Stimulated activated CD4-positive, alpha-beta T cell treated with anti-CD3 and anti-CD28 coated beads, TNF-alpha, amount 100 ng/mL, for 4 hours (primary cell): ENCODE measurements at regions not wholly inside any gene's neighbourhood (a gene's known extent, or its start where the extent isn't known, plus 50 kb on each side); places are given as distances from the start of the nearest gene placed in this dataset.

ENCODE experiments used
- DNase-seq, 3 experiments: peaks; one replicate each; pipeline ENCODE4 v3.0.0-alpha.2; 2020; ENCODE audit warnings: low read depth in 3 of 3

DNA sequence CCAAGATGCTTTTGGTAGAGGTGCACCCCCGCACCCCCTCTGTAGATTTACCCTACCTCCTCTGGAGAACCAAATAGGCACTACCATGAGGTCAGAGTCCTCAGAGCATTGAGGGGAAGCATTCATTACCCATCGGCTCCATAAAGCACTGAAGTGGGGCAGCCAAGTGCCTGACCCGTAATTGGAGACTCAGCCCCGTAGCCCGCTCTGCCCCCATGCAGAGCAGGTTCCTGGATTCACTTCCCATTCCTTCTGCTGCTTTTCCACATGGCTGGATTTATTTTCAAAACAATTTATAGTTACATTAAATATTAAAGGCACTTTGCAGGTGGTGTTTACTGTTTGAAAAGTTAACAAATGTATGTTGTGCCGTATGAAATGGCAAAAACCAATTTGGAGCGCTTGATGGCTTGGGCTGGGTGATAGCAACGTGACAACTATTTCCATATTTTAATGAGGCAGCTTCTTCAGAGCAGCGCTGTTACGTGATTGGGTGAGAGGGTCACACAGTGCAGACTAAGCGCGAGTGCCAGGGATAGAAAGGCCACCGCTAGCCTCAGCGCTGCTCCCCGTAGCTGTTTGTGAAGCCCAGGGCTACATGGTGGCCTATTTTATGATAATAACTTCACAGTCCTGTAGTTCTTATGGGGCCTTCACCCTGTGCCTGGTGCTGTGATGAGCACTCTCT lies 373.8 kb upstream of the PROK2 start:
- DNase-seq = no peak

DNA sequence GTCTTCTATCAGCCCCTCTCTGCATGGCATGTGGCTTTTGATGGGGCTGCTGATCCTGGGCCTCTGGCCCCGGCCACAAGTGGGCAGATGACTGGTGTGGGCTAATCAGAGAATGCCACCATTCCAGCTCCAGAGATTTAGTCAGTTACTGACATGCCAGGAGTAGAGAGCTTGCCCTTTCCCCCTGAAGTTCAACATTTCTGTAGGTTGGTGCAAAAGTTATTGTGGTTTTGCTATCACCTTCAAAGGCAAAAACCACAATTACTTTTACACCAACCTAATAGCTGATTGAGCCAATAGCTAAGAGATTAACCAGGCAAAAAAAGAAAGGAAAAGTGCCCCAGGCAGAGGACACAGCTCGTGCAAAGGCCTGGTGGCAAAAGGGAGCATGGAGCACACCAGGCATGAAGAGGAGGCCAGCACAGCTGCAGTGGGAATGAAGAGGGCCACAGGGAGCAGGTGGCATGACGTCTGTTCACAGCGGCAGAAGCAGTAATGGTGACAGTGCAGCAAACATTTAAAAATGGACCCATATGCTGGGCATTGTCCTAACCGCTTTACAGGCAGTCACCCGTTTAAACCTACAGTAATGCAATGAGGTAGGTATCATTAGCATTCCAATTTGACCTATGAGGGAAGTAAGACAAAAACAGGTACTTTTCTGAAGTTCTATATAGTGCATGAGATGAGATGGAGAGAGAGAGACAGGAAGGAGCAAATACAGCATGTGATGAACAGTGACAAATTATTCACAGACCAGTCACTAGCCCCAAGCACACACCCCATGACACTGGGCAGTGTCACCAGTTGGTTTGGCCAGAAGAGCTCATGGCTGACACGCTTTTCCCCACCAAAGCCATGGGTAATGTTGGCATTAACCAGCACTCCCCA lies 373.0 kb upstream of the PROK2 start:
- no peak for DNase-seq

DNA sequence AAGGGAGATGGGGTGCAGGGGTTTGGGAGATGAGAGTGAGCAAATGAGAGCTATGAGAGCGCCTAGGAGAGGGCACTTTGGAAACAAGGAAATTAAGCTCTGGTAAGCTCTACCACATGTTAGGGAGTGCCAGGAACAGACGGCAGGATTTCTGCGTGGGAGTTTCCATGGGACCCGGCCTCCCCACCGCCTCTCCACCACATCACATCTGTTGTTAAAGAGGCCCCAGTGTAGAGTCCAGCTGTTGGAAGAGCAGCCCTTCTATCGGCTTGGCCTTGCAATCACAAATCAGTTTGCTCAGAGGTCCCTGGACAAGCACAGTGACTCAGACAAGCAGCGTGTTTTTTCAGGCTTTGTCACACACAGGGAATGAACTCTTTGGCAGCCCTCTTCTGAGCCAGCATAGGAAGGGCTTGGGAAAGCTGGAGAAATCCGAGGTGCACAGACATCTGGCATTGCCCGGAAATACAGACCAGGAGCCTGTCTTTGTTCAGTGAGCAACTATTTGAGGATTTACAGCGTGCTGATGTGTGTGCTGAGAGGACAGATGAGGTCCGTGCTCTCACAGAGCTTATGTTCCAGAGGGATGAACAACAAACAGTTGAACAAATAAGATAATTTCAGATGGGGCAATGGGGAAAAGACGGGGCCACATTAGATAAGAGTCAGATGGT lies 370.6 kb upstream of the PROK2 start:
- DNase-seq = no peak

DNA sequence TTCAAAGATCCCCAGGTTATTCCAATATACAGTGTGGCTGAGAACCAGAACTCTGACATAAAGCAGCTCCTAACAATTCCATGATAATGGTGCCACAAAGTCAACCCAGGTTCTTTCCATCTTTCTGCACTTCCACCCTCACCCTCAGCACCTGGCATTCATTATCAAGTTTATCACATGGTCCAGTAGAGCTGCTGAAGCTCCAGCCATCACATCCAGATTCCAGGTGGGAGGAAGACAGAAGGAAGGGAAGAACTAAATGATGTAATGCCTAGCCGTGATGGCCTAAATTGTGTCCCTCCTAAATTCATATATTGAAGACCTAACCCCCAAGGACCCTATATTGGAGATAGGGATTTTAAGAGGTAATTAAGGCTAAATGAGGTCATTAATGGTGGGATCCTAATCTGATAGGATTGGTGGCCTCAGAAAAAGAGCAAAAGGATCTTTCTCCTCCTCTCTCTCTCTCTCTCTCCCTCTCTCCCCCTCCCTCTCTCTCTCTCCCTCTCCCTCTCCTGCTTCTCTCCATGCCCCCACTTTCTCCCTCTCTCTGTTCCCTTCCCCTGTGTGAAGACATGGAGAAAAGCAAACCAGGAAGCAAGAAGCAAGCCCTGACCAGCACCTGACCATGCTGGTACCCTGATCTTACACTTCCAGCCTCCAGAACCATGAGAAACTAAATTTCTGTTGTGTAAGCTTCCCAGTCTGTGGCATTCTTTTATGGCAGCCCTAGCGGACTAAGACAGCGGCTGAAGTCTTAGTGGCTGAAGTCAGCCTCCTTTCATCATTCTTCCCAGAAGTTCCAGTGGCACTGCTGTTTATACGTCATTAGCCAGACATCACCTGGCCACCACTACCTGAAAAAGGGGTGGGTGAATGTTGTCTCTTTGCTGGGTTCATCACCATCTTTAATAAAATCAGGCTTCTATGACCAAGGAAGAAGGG lies 369.7 kb upstream of the PROK2 start:
- DNase-seq = no peak

DNA sequence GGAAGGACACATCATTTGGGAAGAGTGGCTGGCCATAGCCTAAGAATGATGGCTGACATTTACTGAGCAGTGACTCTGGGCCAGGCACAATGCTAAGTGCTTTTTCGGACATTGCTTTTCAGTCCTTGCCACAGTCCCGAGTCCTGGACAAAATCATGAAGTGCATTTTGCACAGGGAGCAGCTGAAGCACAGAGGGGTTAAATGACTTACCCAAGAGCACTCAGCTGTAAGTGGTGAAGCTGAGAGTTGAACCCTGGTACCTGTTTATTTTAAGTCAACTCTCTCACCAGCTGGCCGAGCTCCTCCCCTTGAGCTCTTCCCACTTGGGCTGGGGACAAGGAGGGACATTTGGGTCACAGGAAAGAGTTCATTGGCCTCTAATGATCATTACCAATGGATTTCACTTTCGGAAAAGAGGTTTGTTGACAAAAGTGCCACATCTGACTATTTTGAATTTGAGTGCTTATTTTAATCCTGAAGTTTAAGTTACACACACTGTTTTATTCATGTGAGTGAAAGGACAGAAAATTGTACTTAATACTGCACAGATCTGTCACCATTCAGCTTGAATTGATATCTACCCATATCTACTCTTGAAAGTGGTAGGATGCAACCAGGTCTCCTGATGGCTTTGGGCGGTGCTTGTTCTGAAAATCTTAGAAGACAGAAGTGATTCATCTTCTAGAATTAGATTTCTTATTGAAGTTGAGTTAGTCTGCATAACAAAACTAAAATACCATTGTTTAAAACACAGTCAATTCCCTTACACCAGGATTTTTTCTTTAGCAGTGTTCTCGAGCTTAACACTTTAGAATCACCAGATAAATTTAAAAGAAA lies 368.7 kb upstream of the PROK2 start:
- no peak for DNase-seq

DNA sequence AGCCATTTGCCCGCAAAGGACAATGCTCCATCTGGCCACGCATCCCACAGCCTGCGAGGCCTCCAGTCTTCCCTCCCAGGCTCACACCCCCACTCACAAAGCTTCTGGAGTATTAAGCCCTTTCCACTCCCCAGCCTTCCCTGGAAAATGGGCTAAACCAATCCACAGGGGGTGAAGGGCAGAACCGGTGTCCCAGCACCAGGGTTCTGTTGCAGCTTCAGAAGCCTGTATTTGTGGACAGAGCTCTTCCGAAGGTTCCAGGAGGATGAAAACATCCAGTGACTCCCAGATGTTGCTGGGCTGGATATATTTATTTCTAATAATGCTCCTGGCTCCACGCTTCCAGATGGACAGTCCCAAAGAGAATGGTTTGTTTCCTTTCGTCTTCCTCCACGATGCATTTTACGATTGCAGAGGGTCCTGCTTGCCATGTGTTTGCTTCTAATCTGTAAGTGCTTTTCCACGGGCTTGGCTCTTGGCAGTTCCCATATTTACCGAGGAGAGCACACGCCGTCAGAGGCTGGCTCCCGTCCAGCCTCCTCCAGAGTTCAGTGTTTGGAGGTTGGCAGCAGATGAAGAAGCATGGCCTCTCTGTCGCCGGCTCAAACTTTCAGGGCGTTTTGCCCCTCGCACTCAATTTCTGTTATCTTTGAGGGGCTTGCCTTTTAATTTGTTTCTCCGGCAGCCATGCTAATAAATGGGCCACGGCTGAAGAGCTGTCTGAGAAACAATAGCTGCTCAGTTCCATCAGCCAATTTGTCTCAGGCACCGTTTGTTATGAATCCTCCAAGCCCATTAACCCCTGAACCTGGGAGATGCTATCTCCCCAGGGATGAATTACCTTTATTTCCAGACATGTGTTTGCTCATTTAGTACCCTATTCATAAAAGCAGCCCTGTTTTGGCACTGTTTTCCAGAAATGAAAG lies 367.9 kb upstream of the PROK2 start:
- no peak for DNase-seq

DNA sequence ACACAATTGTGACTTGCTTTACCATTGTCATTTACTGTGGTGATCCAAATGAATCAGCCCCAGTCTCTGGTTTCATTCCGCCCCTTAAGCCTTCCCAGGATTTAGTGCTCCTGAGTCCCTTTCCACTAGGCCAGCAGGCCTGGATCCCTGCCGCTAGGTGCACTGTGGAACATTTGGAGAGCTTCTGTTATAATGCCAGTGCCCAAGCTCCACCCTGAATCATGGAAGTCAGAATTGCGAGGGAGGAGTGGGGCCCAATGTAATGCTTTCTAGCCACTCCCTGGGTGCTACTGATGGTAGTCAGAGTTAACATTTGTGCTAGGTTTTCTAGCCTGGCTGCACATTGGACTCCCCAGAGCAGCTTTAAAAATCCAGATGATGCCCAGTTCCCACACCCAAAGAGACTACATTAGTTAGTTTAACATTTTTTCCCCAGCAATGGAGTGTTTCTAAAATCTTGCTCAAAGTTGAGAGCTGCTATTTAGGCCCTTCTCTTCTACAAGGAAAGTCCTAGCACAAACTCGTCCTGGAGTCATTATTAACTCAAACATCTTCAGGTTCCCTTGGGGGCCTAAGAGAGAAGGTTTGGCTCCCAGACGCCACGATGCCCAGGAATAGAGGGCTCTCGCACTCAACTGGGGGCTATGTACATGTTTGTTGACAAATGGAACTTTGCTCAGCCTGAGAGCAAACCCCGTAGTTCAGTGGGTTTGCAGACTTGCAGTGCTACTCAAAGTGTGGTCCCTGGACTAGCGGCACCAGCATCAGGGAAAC lies 366.7 kb upstream of the PROK2 start:
- no peak for DNase-seq

DNA sequence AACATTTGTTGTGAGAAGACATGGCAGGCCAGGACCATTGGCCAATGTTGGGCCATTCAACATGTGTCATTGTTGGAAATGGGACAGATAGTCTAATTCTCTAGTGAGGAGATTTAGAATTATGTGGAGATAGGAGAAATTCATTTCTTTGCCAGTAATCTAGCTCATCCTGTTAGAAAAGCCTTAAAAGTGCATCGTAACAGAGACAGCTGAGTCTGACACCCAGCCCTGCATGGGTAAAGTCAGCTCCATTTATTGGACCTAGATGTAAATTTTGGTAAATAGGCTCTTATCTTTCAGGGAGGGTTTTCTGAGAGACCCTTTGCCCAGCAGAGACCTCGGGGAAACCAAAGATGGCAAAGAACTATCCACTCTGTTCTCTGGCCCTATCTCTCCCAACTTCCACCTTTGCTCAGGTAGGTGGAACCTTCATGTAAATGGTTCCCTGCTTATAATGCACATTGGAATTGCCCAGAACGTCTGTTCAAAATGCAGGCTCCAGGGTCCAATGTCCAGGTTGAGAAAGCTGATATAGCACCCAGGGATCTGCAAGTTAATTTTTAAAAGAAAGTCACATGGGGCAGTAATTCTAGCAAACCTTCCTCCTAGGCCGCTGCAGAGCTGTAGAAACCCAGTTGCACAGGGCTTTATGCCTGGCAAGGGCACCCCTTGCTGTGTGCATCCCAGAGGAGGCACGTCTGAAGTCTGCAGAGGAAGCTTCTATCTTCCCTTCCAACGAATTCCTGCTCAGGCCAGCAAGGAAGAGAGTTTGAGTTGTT lies 365.9 kb upstream of the PROK2 start:
- DNase-seq = no peak

DNA sequence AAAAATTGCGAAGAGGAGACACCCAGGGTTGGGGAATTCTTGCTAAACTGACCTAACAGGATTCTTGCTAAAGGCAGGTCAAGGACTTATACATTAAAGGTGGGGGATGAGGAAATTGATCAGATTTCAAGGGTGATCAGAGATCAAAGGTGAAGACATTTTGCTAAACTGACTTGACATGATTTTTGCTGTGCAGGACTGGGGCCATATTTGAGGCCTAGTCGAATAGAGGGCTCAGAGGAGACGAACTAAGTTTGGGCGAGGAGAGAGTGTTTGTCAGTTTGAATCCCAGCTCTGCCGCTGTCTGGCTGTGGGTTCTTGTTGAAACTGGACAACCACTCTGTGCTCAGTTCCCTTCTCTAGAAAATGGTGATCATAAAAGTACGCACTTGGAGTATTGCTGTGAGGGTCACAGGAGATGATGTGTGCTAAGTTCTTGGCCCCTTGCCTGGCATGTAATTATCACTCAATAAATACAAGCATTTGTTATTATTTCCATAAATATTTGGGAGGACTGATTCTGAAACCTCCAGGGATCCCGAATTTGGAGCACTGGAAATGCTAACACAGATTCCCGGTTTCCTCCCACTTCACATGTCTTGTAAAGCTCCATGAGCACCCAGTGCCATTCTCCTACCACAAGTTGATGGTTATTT lies 364.8 kb upstream of the PROK2 start:
- DNase-seq = no peak

DNA sequence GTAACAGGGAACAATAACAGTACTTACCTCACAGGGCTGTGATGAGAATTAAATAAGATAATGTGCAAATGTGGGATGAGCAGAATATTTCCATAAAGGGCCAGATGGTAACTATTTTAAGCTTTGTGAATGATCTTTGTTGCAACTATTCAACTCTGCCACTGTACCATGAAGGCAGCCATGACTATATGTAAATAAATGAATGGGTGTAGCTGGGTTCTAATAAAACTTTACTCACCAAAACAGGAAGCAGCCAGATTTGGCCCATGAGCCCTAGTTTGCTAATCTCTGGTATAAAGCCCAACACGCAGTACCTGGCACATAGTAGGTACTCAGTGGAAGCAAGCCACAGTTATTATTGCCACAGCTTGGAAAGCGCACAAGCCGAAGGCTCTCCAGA lies 362.7 kb upstream of the PROK2 start:
- no peak for DNase-seq

DNA sequence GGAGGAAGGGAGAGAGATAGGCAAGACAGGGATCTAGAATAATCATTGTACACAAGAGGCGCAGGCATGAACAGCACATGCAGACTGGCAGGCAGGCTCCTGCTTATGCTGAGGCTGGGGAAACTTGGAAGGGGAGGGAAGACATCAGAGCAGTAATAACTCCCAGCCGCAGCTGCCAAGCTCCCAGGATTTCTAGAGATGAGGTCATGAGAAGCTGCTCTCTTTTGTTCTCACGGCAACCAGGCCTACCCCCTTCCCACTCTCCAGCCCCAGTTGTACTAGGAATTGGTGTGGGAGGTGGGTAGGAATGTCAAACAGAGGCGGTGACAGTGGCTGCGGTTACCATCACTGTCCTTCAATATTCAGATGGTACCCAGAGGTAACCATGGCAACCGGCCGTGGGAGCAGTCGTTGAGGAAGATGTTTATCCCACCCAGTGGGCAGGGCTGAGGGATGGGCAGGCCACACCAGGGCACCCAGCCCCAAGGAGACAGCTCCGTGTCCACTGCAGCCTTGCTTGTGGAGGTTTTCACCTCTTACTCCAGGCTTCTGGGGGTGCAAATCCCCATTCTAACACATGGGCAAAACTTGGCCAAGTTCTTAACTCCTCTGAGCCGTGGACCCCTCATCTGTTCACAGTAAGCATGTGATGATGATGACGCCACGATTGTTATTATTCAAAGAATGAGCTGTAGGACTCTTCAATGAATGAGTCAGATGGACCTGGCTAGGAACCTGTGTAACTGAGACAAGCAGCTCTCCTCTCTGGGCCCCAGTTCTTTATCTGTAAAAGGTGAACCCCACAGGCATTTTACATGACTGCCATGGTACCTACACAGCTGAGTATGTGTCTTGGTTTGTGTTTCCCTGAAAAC lies 360.8 kb upstream of the PROK2 start:
- no peak for DNase-seq

DNA sequence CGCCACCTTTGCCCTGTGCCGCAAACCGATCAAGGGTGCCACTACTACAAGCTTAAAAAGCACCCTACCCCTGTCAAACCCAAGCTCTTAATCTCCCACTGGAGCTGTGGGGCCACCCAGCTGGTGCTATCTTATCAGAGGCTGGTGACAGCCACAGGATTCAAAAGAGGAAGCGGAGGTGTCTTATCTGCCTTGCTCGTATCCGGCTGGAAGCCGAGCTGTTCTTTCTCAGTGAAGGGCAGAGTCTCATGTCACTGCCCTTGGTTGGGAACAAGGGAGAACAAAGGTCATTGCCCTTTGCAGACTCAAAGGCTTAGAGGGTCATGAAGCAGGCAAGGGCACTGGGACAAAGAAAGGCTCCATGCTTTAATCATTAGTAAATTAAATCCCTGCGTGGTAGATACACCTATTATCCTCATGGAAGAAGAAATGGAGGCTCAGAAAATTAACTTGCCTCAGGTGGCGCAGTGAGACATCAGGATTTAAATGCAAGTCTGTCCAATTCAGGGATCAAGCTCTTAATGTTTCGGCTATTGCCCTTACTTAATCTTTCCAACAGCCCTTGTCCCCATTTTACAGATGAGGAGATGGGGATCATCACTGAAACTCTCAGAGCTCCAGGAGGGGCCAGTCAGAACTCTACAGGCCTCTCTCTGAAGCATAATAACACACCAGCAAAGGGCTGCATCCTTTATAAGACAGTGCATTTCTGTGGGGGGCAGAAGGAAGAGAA lies 360.0 kb upstream of the PROK2 start:
- no peak for DNase-seq

DNA sequence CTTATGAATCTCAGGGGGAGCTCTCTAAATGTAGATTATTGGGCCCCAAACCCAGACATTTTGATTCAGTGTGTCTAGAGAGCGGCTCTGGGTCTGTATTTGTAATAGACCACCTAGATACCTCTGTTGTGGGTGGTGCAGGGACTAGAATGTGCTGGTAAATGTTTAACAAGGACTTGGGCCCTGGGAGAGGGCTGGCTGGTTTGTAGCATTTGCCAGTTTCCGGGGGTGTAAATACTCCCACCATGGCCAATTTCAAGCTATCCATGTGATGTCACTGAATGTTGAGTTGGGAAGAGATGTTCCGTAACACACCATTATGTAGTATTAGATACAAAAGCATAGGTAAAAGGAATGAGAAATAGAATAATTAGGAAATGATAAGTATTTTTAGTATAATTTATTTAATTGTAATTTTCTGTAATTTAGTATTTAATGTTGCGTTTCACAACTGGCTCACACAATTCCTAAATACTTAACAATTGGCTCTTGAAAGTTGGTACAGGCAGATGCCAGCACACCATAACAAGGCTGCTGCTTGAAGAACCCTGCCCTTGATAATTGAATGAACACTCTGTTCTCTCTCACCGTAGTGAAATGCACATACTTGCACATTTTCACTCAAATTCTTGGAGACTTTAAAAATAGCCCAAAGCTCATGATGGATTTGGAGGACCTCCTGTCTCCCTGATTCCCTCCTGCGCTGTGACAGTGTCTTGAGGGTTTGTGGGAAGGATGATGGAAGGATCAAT lies 359.2 kb upstream of the PROK2 start:
- no peak for DNase-seq

DNA sequence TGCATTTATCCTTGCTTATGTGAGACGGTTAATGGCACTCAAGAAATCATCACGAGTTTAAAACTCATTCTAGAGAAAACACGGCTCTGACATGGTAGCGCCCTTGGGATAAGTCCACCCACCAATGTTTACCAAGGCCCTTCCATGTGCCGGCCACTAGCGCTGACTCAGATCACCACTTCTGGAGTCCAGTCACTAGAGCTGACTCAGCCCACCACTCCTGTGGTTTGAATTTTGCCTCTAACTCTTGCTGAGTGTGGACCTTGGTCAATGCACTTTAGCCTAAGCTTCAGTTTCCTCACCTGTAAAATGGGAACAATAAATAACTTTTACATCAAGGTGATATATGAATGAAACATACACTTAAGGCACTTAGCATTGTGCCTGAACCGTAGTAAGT lies 358.4 kb upstream of the PROK2 start:
- no peak for DNase-seq

DNA sequence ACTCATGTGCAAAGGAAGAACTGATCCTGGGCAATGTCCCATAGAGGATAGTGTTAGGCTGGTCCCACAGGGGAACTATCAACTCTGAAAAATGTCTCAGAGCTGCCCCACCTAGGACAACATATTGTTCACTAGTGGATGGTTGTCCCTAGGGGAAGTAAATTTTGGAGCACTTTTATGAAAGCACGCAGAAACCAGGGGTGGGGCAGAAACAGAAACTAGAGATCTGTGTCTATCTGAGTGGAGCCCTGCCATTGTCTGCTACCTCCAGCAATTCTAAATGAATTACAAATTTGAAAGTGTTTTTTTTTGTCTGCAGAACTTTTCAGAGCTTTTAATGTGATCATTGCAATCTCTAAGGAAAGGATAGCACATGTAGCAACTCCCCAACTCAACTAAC lies 357.1 kb upstream of the PROK2 start:
- no peak for DNase-seq
